ENCODE measurements at regions not wholly inside any gene's neighbourhood (a gene's known extent, or its start where the extent isn't known, plus 50 kb on each side); places are given as distances from the start of the nearest gene placed in this dataset.

- Histone ChIP-seq H3K9me3 (ENCODE audit: low read depth, low read length, poor library complexity, severe bottlenecking) (peaks cover 3% of the 10 kb centered on the region), H3K27ac (ENCODE audit: low read depth, low read length, poor library complexity, severe bottlenecking) (no peak overlapping the region), H3K27me3 (replicated peaks; ENCODE audit: insufficient read depth, low read depth, low read length, poor library complexity) (no peaks in the 10 kb centered on the region), H3K36me3 (ENCODE audit: insufficient read depth, low read length, poor library complexity, severe bottlenecking) (no peaks in the 10 kb centered on the region), H3K4me1 (ENCODE audit: insufficient read depth, low read length, poor library complexity, severe bottlenecking) (no peaks in the 10 kb centered on the region), H3K4me3 (ENCODE audit: low read depth, low read length, poor library complexity, severe bottlenecking) (no peak overlapping the region)
- intact Hi-C loops (cut with micrococcal nuclease; ENCODE audit: unreplicated experiment) = no loop called here
- BruUV-seq (replicated peaks) = no TSS peak
- no peak for DNase-seq (ENCODE audit: low spot score)
- POLR2A ChIA-PET (ENCODE audit: low non-redundant PET) = no interaction called here
- CTCF ChIA-PET = no interaction called here
- no peak for TF ChIP-seq CTCF (conservative IDR thresholded peaks at IDR 0.05; ENCODE audit: low read depth, low read length)
- TF ChIP-seq EZH2 (IDR thresholded peaks at IDR 0.05; ENCODE audit: borderline replicate concordance, low read depth, low read length, poor library complexity, severe bottlenecking) = no peak
Observed at GRCh38 chr6:141996823-141997222, 135.9 kb upstream of the GJE1 start.

GRCh38 chr6:141992109-141992508, 140.6 kb upstream of the GJE1 start:
- no TSS peak for BruUV-seq (replicated peaks)
- TF ChIP-seq EZH2 (IDR thresholded peaks at IDR 0.05; ENCODE audit: borderline replicate concordance, low read depth, low read length, poor library complexity, severe bottlenecking) (no peak), CTCF (conservative IDR thresholded peaks at IDR 0.05; ENCODE audit: low read depth, low read length) (no peak)
- CTCF ChIA-PET = no interaction called here
- intact Hi-C loops (cut with micrococcal nuclease; ENCODE audit: unreplicated experiment) = no loop called here
- Histone ChIP-seq H3K9me3 (ENCODE audit: low read depth, low read length, poor library complexity, severe bottlenecking) (peaks cover 3% of the 10 kb centered on the region), H3K27ac (ENCODE audit: low read depth, low read length, poor library complexity, severe bottlenecking) (no peak overlapping the region), H3K27me3 (replicated peaks; ENCODE audit: insufficient read depth, low read depth, low read length, poor library complexity) (no peaks in the 10 kb centered on the region), H3K36me3 (ENCODE audit: insufficient read depth, low read length, poor library complexity, severe bottlenecking) (no peaks in the 10 kb centered on the region), H3K4me3 (ENCODE audit: low read depth, low read length, poor library complexity, severe bottlenecking) (no peak overlapping the region), H3K4me1 (ENCODE audit: insufficient read depth, low read length, poor library complexity, severe bottlenecking) (no peaks in the 10 kb centered on the region)
- POLR2A ChIA-PET (ENCODE audit: low non-redundant PET) = no interaction called here
- no peak for DNase-seq (ENCODE audit: low spot score)

- ChIA-PET CTCF (no interaction called here), POLR2A (ENCODE audit: low non-redundant PET) (no interaction called here)
- intact Hi-C loops (cut with micrococcal nuclease; ENCODE audit: unreplicated experiment) = no loop called here
- no TSS peak for BruUV-seq (replicated peaks)
- Histone ChIP-seq H3K4me1 (ENCODE audit: insufficient read depth, low read length, poor library complexity, severe bottlenecking) (no peaks in the 10 kb centered on the region), H3K27me3 (replicated peaks; ENCODE audit: insufficient read depth, low read depth, low read length, poor library complexity) (no peaks in the 10 kb centered on the region), H3K27ac (ENCODE audit: low read depth, low read length, poor library complexity, severe bottlenecking) (no peak overlapping the region), H3K9me3 (ENCODE audit: low read depth, low read length, poor library complexity, severe bottlenecking) (no peaks in the 10 kb centered on the region), H3K36me3 (ENCODE audit: insufficient read depth, low read length, poor library complexity, severe bottlenecking) (no peaks in the 10 kb centered on the region), H3K4me3 (ENCODE audit: low read depth, low read length, poor library complexity, severe bottlenecking) (no peak overlapping the region)
- TF ChIP-seq EZH2 (IDR thresholded peaks at IDR 0.05; ENCODE audit: borderline replicate concordance, low read depth, low read length, poor library complexity, severe bottlenecking) = no peak
- no peak for TF ChIP-seq CTCF (conservative IDR thresholded peaks at IDR 0.05; ENCODE audit: low read depth, low read length)
- DNase-seq (ENCODE audit: low spot score) = no peak
Observed at GRCh38 chr6:141990840-141991239, 141.9 kb upstream of the GJE1 start.

Data from A673 (cell line).